CD14-positive monocyte (primary cell): ENCODE measurements at regions not wholly inside any gene's neighbourhood (a gene's known extent, or its start where the extent isn't known, plus 50 kb on each side); places are given as distances from the start of the nearest gene placed in this dataset.

ENCODE experiments used
- DNase-seq, 3 donors: peaks; one replicate each; pipeline ENCODE4 v3.0.0-alpha.2; 2011 to 2022
- H2AFZ ChIP-seq: 2 replicates; pipeline ENCODE4 v1.6.0; 2012; ENCODE audit warnings: mild to moderate bottlenecking, low read depth, low read length, inconsistent platforms; ENCODE audit not compliant: insufficient read depth, poor library complexity, severe bottlenecking
- H3K27ac ChIP-seq, 2 donors: 1 replicate in 1 of 2; 2 replicates in 1 of 2; pipeline ENCODE4 v1.5.1; 2012 to 2013; ENCODE audit warnings: low read length in 2 of 2, control low read depth in 1 of 2, inconsistent platforms in 1 of 2, low read depth in 1 of 2, mild to moderate bottlenecking in 1 of 2
- H3K27me3 ChIP-seq, 2 donors: one replicate each; pipeline versions ENCODE4 v1.6.0 to v1.6.1; 2011 to 2013; ENCODE audit warnings: low read length in 2 of 2; ENCODE audit not compliant: control insufficient read depth in 2 of 2, insufficient read depth in 2 of 2
- H3K36me3 ChIP-seq, 2 donors: replicated peaks in 1 of 2; 1 replicate in 1 of 2; 2 replicates in 1 of 2; pipeline versions ENCODE4 v1.5.1 to v1.6.1; 2012 to 2013; ENCODE audit warnings: low read length in 2 of 2, control low read depth in 1 of 2, inconsistent platforms in 1 of 2, mild to moderate bottlenecking in 1 of 2; ENCODE audit not compliant: insufficient read depth in 2 of 2, control insufficient read depth in 1 of 2
- H3K4me1 ChIP-seq, 2 donors: 1 replicate in 1 of 2; 2 replicates in 1 of 2; pipeline versions ENCODE4 v1.5.1 to v1.6.1; 2012 to 2013; ENCODE audit warnings: low read length in 2 of 2, control low read depth in 1 of 2, inconsistent platforms in 1 of 2, mild to moderate bottlenecking in 1 of 2, moderate library complexity in 1 of 2; ENCODE audit not compliant: insufficient read depth in 2 of 2, control insufficient read depth in 1 of 2
- H3K4me2 ChIP-seq: replicated peaks from 2 replicates; pipeline ENCODE3; 2012; ENCODE audit warnings: low read length, moderate library complexity, mild to moderate bottlenecking; ENCODE audit not compliant: poor library complexity, severe bottlenecking; ENCODE audit errors: extremely low read depth
- H3K4me3 ChIP-seq, 3 experiments: fragments of 200-600 bp in 1 of 3; sonication (generic) in 1 of 3; replicated peaks in 1 of 3; 1 replicate in 2 of 3; 2 replicates in 1 of 3; pipeline ENCODE4 v1.5.1; 2011 to 2013; ENCODE audit warnings: low read length in 3 of 3, mild to moderate bottlenecking in 3 of 3, control low read depth in 2 of 3, low read depth in 2 of 3, inconsistent platforms in 1 of 3, moderate library complexity in 1 of 3
- H3K79me2 ChIP-seq: 2 replicates; pipeline ENCODE4 v1.6.0; 2012; ENCODE audit warnings: mild to moderate bottlenecking, control low read depth, inconsistent platforms, low read length, moderate library complexity; ENCODE audit not compliant: insufficient read depth
- H3K9ac ChIP-seq: 2 replicates; pipeline ENCODE4 v1.6.0; 2017; ENCODE audit warnings: low read length, mild to moderate bottlenecking; ENCODE audit not compliant: insufficient read depth, poor library complexity, severe bottlenecking
- H3K9me3 ChIP-seq, 2 donors: replicated peaks in 1 of 2; 1 replicate in 1 of 2; 2 replicates in 1 of 2; pipeline versions ENCODE4 v1.5.1 to v1.6.1; 2012 to 2013; ENCODE audit warnings: low read length in 2 of 2, control low read depth in 1 of 2; ENCODE audit not compliant: control insufficient read depth in 1 of 2, insufficient read depth in 1 of 2
- H4K20me1 ChIP-seq: 2 replicates; pipeline ENCODE4 v1.6.0; 2012; ENCODE audit warnings: mild to moderate bottlenecking, low read length, control low read depth, moderate library complexity; ENCODE audit not compliant: insufficient read depth
- H3K27ac Mint-ChIP-seq, 7 donors: one replicate each; pipeline ENCODE4 v1.8.0; 2020; ENCODE audit warnings: mild to moderate bottlenecking in 7 of 7, mixed read lengths in 7 of 7, moderate library complexity in 6 of 7, inconsistent platforms in 2 of 7
- H3K27me3 Mint-ChIP-seq, 3 donors: one replicate each; pipeline ENCODE4 v1.8.0; 2021 to 2022; ENCODE audit warnings: low read depth in 3 of 3, mild to moderate bottlenecking in 3 of 3, mixed read lengths in 3 of 3, moderate library complexity in 3 of 3, inconsistent platforms in 1 of 3
- H3K36me3 Mint-ChIP-seq, 2 donors: one replicate each; pipeline ENCODE4 v1.8.0; 2020; ENCODE audit warnings: mixed read lengths in 2 of 2, inconsistent platforms in 1 of 2, mild to moderate bottlenecking in 1 of 2
- H3K4me1 Mint-ChIP-seq: one replicate; pipeline ENCODE4 v1.8.0; 2020; ENCODE audit warnings: mild to moderate bottlenecking, mixed read lengths
- H3K4me3 Mint-ChIP-seq, 2 donors: one replicate each; pipeline ENCODE4 v1.8.0; 2020; ENCODE audit warnings: mild to moderate bottlenecking in 2 of 2, mixed read lengths in 2 of 2, moderate library complexity in 1 of 2
- H3K9me3 Mint-ChIP-seq, 7 donors: one replicate each; pipeline ENCODE4 v1.8.0; 2020 to 2022; ENCODE audit warnings: mixed read lengths in 7 of 7, mild to moderate bottlenecking in 6 of 7, moderate library complexity in 6 of 7, inconsistent platforms in 2 of 7
- WGBS: methylation state at CpG from one replicate; pipeline ENCODE4 v1.1.5; 2013; ENCODE audit warnings: missing lambda C conversion rate; ENCODE audit not compliant: insufficient coverage; 5-methylcytosine and 5-hydroxymethylcytosine counted together
- intact Hi-C, 2 donors: fragments of 100-400 bp; cut with micrococcal nuclease; formaldehyde crosslinking; loops; one replicate each; pipeline versions ENCODE4 v1.15.0 to v1.15.1; 2023
- TF ChIP-seq, protein P1 (sequence below): fragments of 200-600 bp; IDR thresholded peaks from one replicate; pipeline ENCODE4 v1.8.0; 2022; ENCODE audit warnings: antibody characterized with exemption, mild to moderate bottlenecking

DNA sequence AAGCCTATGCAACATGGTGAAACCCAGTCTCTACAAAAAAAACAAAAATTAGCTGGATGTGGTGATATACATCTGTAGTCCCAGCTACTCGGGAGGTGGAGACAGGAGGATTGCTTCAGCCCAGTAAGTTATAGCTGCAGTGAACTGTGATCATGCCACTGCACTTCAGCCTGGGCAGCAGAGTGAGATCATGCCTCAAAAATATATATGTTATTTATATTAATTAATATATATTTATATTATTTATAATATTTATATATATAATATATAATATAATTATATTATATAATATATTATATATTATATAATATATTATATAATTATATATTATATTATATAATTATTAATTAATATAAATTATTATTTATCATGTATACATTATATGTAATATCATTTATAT lies 1158.4 kb upstream of the AUTS2 start:
- H3K79me2 ChIP-seq: no peaks in the 10 kb centered on the region
- H3K36me3 ChIP-seq: no peaks in the 10 kb centered on the region
- Mint-ChIP-seq H3K4me1 (no peaks in the 10 kb centered on the region), H3K4me3 (no peak overlapping the region), H3K27me3 (no peaks in the 10 kb centered on the region), H3K9me3 (peaks cover 2 to 28% (median 18%) of the 10 kb centered on the region in 7 donors), H3K27ac (no peak overlapping the region), H3K36me3 (no peaks in the 10 kb centered on the region)
- no peaks in the 10 kb centered on the region for H3K4me1 ChIP-seq
- no peak overlapping the region for H3K4me3 ChIP-seq
- no peaks in the 10 kb centered on the region for H4K20me1 ChIP-seq
- TF ChIP-seq, protein P1, sequence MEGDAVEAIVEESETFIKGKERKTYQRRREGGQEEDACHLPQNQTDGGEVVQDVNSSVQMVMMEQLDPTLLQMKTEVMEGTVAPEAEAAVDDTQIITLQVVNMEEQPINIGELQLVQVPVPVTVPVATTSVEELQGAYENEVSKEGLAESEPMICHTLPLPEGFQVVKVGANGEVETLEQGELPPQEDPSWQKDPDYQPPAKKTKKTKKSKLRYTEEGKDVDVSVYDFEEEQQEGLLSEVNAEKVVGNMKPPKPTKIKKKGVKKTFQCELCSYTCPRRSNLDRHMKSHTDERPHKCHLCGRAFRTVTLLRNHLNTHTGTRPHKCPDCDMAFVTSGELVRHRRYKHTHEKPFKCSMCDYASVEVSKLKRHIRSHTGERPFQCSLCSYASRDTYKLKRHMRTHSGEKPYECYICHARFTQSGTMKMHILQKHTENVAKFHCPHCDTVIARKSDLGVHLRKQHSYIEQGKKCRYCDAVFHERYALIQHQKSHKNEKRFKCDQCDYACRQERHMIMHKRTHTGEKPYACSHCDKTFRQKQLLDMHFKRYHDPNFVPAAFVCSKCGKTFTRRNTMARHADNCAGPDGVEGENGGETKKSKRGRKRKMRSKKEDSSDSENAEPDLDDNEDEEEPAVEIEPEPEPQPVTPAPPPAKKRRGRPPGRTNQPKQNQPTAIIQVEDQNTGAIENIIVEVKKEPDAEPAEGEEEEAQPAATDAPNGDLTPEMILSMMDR: no peak
- H3K9me3 ChIP-seq: peaks cover 13 to 35% of the 10 kb centered on the region in 2 donors
- no peak overlapping the region for H3K27ac ChIP-seq
- intact Hi-C loops: loop anchor here in 1 of 2 donors (10.0 kb wide), 1 partner anchor 65 kb away; no protein-coding TSS in a partner anchor
- H3K9ac ChIP-seq: no peak overlapping the region
- no peak overlapping the region for H2AFZ ChIP-seq
- no peaks in the 10 kb centered on the region for H3K27me3 ChIP-seq
- no CpG with 5 or more reads among the region's 1 CpG for WGBS
- DNase-seq: no peak
- H3K4me2 ChIP-seq: no peak overlapping the region

DNA sequence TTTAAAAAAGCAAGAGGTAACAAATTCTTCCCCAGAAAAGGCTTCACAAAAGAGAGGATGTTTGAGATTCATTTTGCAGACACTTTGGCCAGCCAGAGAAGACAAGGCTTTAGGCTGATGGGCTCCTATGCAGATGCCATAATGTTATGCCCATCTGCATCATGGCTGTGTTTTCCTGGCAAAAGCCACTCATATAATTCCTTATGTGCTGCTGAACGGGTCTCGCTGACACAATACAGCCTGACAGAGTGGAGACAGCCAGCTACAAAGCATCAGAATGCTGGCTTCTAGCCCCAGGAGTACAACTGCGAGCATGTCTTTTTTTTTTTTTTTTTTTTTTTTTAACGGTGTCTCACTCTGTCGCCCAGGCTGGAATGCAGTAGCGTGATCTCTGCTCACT lies 1157.4 kb upstream of the AUTS2 start:
- DNase-seq: no peak

More for the DNA sequence above, 1157.4 kb upstream of the AUTS2 start:
- Mint-ChIP-seq H3K4me3 (no peak overlapping the region), H3K27ac (no peak overlapping the region), H3K9me3 (peaks cover 2 to 25% (median 17%) of the 10 kb centered on the region in 7 donors), H3K27me3 (no peaks in the 10 kb centered on the region), H3K4me1 (no peaks in the 10 kb centered on the region), H3K36me3 (no peaks in the 10 kb centered on the region)
- Histone ChIP-seq H3K4me2 (no peak overlapping the region), H3K79me2 (no peaks in the 10 kb centered on the region), H3K9ac (no peak overlapping the region), H2AFZ (no peak overlapping the region), H3K4me3 (no peak overlapping the region), H3K4me1 (no peaks in the 10 kb centered on the region), H3K27ac (no peak overlapping the region), H3K9me3 (peaks cover 14 to 29% of the 10 kb centered on the region in 2 donors), H3K36me3 (no peaks in the 10 kb centered on the region), H4K20me1 (no peaks in the 10 kb centered on the region), H3K27me3 (no peaks in the 10 kb centered on the region)
- intact Hi-C loops: no loop called here
- TF ChIP-seq, protein P1: no peak
- no CpG with 5 or more reads among the region's 6 CpGs for WGBS
